H9 (cell line): ENCODE measurements at regions not wholly inside any gene's neighbourhood (a gene's known extent, or its start where the extent isn't known, plus 50 kb on each side); places are given as distances from the start of the nearest gene placed in this dataset.

Source experiments
- DNase-seq: peaks from one replicate; pipeline ENCODE4 v3.0.0-alpha.2; 2017
- H2AFZ ChIP-seq: one replicate; pipeline ENCODE4 v1.6.1; 2013; ENCODE audit warnings: mild to moderate bottlenecking, low read length, control low read depth, moderate library complexity
- H2AK5ac ChIP-seq: 2 replicates; pipeline ENCODE4 v1.6.1; 2013; ENCODE audit warnings: low read length, control low read depth, mixed read lengths; ENCODE audit not compliant: insufficient read length
- H2BK120ac ChIP-seq: one replicate; pipeline ENCODE4 v1.6.1; 2013; ENCODE audit warnings: low read depth, mild to moderate bottlenecking, low read length, control low read depth, inconsistent platforms; ENCODE audit not compliant: poor library complexity, severe bottlenecking
- H2BK12ac ChIP-seq: 2 replicates; pipeline ENCODE4 v1.6.1; 2013; ENCODE audit warnings: low read length, control low read depth, mixed read lengths, low read depth; ENCODE audit not compliant: insufficient read length
- H2BK15ac ChIP-seq: 2 replicates; pipeline ENCODE4 v1.6.1; 2013; ENCODE audit warnings: low read depth, low read length, control low read depth
- H2BK20ac ChIP-seq: one replicate; pipeline ENCODE4 v1.6.1; 2013; ENCODE audit warnings: low read depth, mild to moderate bottlenecking, low read length, control low read depth, inconsistent platforms; ENCODE audit not compliant: poor library complexity, severe bottlenecking
- H2BK5ac ChIP-seq: 2 replicates; pipeline ENCODE4 v1.6.1; 2013; ENCODE audit warnings: low read length, control low read depth, mixed read lengths; ENCODE audit not compliant: insufficient read length
- H3K14ac ChIP-seq: 2 replicates; pipeline ENCODE4 v1.6.1; 2013; ENCODE audit warnings: low read length, control low read depth; ENCODE audit not compliant: insufficient read depth
- H3K18ac ChIP-seq: 2 replicates; pipeline ENCODE4 v1.6.1; 2013; ENCODE audit warnings: low read depth, mild to moderate bottlenecking, mixed read lengths, low read length, control low read depth; ENCODE audit not compliant: insufficient read length
- H3K23ac ChIP-seq: 2 replicates; pipeline ENCODE4 v1.6.1; 2013; ENCODE audit warnings: low read length, control low read depth, mixed read lengths, low read depth; ENCODE audit not compliant: insufficient read length
- H3K23me2 ChIP-seq: 2 replicates; pipeline ENCODE4 v1.6.1; 2013; ENCODE audit warnings: low read depth, mild to moderate bottlenecking, mixed read lengths, low read length, control low read depth; ENCODE audit not compliant: insufficient read length, poor library complexity, severe bottlenecking
- H3K27ac ChIP-seq: 2 replicates; pipeline ENCODE4 v1.5.1; 2013; ENCODE audit warnings: low read length, control low read depth, mixed read lengths, low read depth; ENCODE audit not compliant: insufficient read length
- H3K27me3 ChIP-seq: 2 replicates; pipeline ENCODE4 v1.6.1; 2013; ENCODE audit warnings: low read length, control low read depth, inconsistent platforms; ENCODE audit not compliant: insufficient read depth
- H3K4ac ChIP-seq: 2 replicates; pipeline ENCODE4 v1.6.1; 2013; ENCODE audit warnings: low read depth, mild to moderate bottlenecking, control low read depth, inconsistent platforms, low read length, moderate library complexity
- H3K4me1 ChIP-seq: 2 replicates; pipeline ENCODE4 v1.6.1; 2013; ENCODE audit warnings: low read length, control low read depth, inconsistent platforms; ENCODE audit not compliant: insufficient read depth
- H3K4me2 ChIP-seq: 2 replicates; pipeline ENCODE4 v1.6.1; 2013; ENCODE audit warnings: low read length, control low read depth, mixed read lengths; ENCODE audit not compliant: insufficient read length, insufficient read depth
- H3K56ac ChIP-seq: 2 replicates; pipeline ENCODE4 v1.6.1; 2013; ENCODE audit warnings: low read depth, mild to moderate bottlenecking, mixed read lengths, low read length, control low read depth; ENCODE audit not compliant: insufficient read length
- H3K79me1 ChIP-seq: 2 replicates; pipeline ENCODE4 v1.6.1; 2013; ENCODE audit warnings: low read depth, mild to moderate bottlenecking, moderate library complexity, low read length, control low read depth, inconsistent platforms; ENCODE audit not compliant: insufficient read depth, poor library complexity, severe bottlenecking
- H3K79me2 ChIP-seq: 2 replicates; pipeline ENCODE4 v1.6.1; 2013; ENCODE audit warnings: low read length, control low read depth, inconsistent platforms; ENCODE audit not compliant: insufficient read depth
- H3K9ac ChIP-seq: 2 replicates; pipeline ENCODE4 v1.6.1; 2013; ENCODE audit warnings: low read length, control low read depth, mixed read lengths; ENCODE audit not compliant: insufficient read length; ENCODE audit errors: extremely low read depth
- H3K9me3 ChIP-seq: one replicate; pipeline ENCODE4 v1.6.1; 2013; ENCODE audit warnings: low read depth, low read length, inconsistent platforms; ENCODE audit not compliant: control insufficient read depth
- H3T11ph ChIP-seq: one replicate; pipeline ENCODE4 v1.6.1; 2013; ENCODE audit warnings: mild to moderate bottlenecking, low read length, control low read depth, inconsistent platforms
- H4K20me1 ChIP-seq: one replicate; pipeline ENCODE4 v1.6.1; 2013; ENCODE audit not compliant: control insufficient read depth, insufficient read length, insufficient read depth
- H4K5ac ChIP-seq: 2 replicates; pipeline ENCODE4 v1.6.1; 2013; ENCODE audit warnings: low read depth, mild to moderate bottlenecking, mixed read lengths, low read length, control low read depth; ENCODE audit not compliant: insufficient read length
- H4K8ac ChIP-seq: replicated peaks from 2 replicates; pipeline ENCODE4 v1.6.1; 2013; ENCODE audit warnings: low read length, control low read depth, mixed read lengths, low read depth; ENCODE audit not compliant: insufficient read length
- H4K91ac ChIP-seq: 2 replicates; pipeline ENCODE4 v1.6.1; 2013; ENCODE audit warnings: low read depth, mild to moderate bottlenecking, moderate library complexity, mixed read lengths, low read length, control low read depth; ENCODE audit not compliant: insufficient read length
- H3K27ac Mint-ChIP-seq, 3 experiments: 2 replicates in 2 of 3; 3 replicates in 1 of 3; pipeline ENCODE4 v1.8.0; 2020 to 2021; ENCODE audit warnings: mixed read lengths in 3 of 3, mild to moderate bottlenecking in 1 of 3, moderate library complexity in 1 of 3
- H3K27me3 Mint-ChIP-seq: 2 replicates; pipeline ENCODE4 v1.8.0; 2021; ENCODE audit warnings: low read depth, mild to moderate bottlenecking, moderate library complexity, mixed read lengths
- H3K36me3 Mint-ChIP-seq, 3 experiments: 2 replicates in 2 of 3; 3 replicates in 1 of 3; pipeline ENCODE4 v1.8.0; 2020 to 2021; ENCODE audit warnings: low read depth in 3 of 3, mixed read lengths in 3 of 3; ENCODE audit not compliant: insufficient read depth in 1 of 3
- H3K4me1 Mint-ChIP-seq, 2 experiments: 2 replicates each; pipeline ENCODE4 v1.8.0; 2020; ENCODE audit warnings: mixed read lengths in 2 of 2
- H3K4me3 Mint-ChIP-seq, 2 experiments: 2 replicates in 1 of 2; 3 replicates in 1 of 2; pipeline ENCODE4 v1.8.0; 2020 to 2021; ENCODE audit warnings: mild to moderate bottlenecking in 2 of 2, mixed read lengths in 2 of 2, moderate library complexity in 1 of 2
- H3K9me3 Mint-ChIP-seq, 2 experiments: 2 replicates in 1 of 2; 3 replicates in 1 of 2; pipeline ENCODE4 v1.8.0; 2020; ENCODE audit warnings: mild to moderate bottlenecking in 2 of 2, mixed read lengths in 2 of 2, moderate library complexity in 1 of 2
- WGBS: extraction: QIAGEN DNeasy Blood & Tissue Kit; methylation state at CpG from one replicate; pipeline ENCODE4 v1.1.7; 2013; ENCODE audit warnings: missing lambda C conversion rate, low lambda C conversion rate, mixed read lengths; ENCODE audit not compliant: insufficient read length; ENCODE audit errors: extremely low coverage; 5-methylcytosine and 5-hydroxymethylcytosine counted together
- TF ChIP-seq, protein P1 (sequence below): fragments of 200-600 bp; sonication (generic); conservative IDR thresholded peaks from 3 replicates; pipeline ENCODE4 v1.8.0; 2021; ENCODE audit warnings: antibody characterized with exemption, mild to moderate bottlenecking

DNA sequence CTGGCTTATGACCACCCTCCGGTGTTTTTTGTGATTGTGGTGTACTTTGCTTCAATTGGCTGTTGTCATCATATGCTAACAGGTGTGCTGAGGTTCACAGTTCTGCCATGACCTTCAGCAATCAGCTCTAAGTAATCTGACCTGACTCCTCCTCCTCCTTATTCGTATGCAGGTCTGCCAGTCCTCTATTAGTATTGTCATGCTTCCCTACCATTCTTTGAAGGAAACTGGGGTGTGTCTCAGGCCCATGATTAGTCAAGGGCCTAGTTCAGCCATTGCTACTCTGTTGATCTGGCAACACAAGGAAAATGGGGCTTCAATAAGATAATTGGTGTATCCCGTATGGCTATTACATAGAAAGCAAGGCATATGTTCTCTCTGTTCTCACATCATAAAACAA is 332.3 kb upstream of the DPYD start:
- Mint-ChIP-seq H3K4me1 (peaks cover 9 to 10% of the 10 kb centered on the region in 2 experiments), H3K9me3 (peaks cover 12 to 14% of the 10 kb centered on the region in 2 experiments), H3K27ac (peak overlapping the region in 1 of 3 experiments; percentile 86; a peak in 1 of 7 replicates), H3K36me3 (peaks cover 6 to 21% (median 11%) of the 10 kb centered on the region in 3 experiments; a peak in 6 of 7 replicates), H3K4me3 (no peak overlapping the region), H3K27me3 (no peaks in the 10 kb centered on the region)
- Histone ChIP-seq H3K27ac (no peak overlapping the region), H3T11ph (no peak overlapping the region), H4K8ac (no peak overlapping the region), H3K14ac (no peak overlapping the region), H3K4me2 (no peak overlapping the region), H2BK120ac (no peak overlapping the region), H3K4ac (no peak overlapping the region), H2AFZ (no peak overlapping the region), H2BK5ac (no peak overlapping the region), H3K9me3 (no peaks in the 10 kb centered on the region), H4K20me1 (no peaks in the 10 kb centered on the region), H3K79me1 (no peaks in the 10 kb centered on the region), H2AK5ac (no peak overlapping the region), H3K4me1 (no peaks in the 10 kb centered on the region; the same call in 1 of the 2 replicates), H3K27me3 (no peaks in the 10 kb centered on the region), H3K18ac (no peak overlapping the region), H2BK20ac (no peak overlapping the region), H2BK12ac (no peak overlapping the region), H3K9ac (no peak overlapping the region), H3K23ac (no peak overlapping the region), H3K23me2 (no peaks in the 10 kb centered on the region), H3K79me2 (no peaks in the 10 kb centered on the region), H4K91ac (no peak overlapping the region), H2BK15ac (no peak overlapping the region), H4K5ac (no peak overlapping the region), H3K56ac (no peak overlapping the region)
- no CpG with 5 or more reads among the region's 3 CpGs for WGBS
- peak; percentile 29 for DNase-seq
- TF ChIP-seq, protein P1, sequence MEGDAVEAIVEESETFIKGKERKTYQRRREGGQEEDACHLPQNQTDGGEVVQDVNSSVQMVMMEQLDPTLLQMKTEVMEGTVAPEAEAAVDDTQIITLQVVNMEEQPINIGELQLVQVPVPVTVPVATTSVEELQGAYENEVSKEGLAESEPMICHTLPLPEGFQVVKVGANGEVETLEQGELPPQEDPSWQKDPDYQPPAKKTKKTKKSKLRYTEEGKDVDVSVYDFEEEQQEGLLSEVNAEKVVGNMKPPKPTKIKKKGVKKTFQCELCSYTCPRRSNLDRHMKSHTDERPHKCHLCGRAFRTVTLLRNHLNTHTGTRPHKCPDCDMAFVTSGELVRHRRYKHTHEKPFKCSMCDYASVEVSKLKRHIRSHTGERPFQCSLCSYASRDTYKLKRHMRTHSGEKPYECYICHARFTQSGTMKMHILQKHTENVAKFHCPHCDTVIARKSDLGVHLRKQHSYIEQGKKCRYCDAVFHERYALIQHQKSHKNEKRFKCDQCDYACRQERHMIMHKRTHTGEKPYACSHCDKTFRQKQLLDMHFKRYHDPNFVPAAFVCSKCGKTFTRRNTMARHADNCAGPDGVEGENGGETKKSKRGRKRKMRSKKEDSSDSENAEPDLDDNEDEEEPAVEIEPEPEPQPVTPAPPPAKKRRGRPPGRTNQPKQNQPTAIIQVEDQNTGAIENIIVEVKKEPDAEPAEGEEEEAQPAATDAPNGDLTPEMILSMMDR: no peak
